Natural killer cell (primary cell): ENCODE measurements at regions not wholly inside any gene's neighbourhood (a gene's known extent, or its start where the extent isn't known, plus 50 kb on each side); places are given as distances from the start of the nearest gene placed in this dataset.

Experiments
- ATAC-seq, 3 donors: fragments of 150-1000 bp in 2 of 3; fragments of 200-7000 bp in 1 of 3; cut with Tn5 transposase; 1 replicate in 1 of 3; 2 replicates in 2 of 3; pipeline ENCODE4 v1.10.0; 2021; ENCODE audit warnings: mild to moderate bottlenecking in 2 of 3, moderate library complexity in 2 of 3
- DNase-seq, 2 donors: peaks; one replicate each; pipeline versions ENCODE4 v3.0.0 to v3.0.0-alpha.2; 2013 to 2021; ENCODE audit warnings: mixed read lengths in 1 of 2
- H3K27ac ChIP-seq: one replicate; pipeline ENCODE4 v1.5.1; 2013; ENCODE audit warnings: mild to moderate bottlenecking, low read length
- H3K27me3 ChIP-seq: one replicate; pipeline ENCODE4 v1.6.1; 2013; ENCODE audit warnings: low read length; ENCODE audit not compliant: control insufficient read depth, insufficient read depth
- H3K36me3 ChIP-seq: one replicate; pipeline ENCODE4 v1.6.1; 2013; ENCODE audit warnings: low read length; ENCODE audit not compliant: control insufficient read depth, insufficient read depth
- H3K4me1 ChIP-seq: one replicate; pipeline ENCODE4 v1.6.1; 2013; ENCODE audit warnings: low read length; ENCODE audit not compliant: control insufficient read depth, insufficient read depth
- H3K4me3 ChIP-seq: one replicate; pipeline ENCODE4 v1.5.1; 2013; ENCODE audit warnings: low read length
- H3K9me3 ChIP-seq: one replicate; pipeline ENCODE4 v1.6.1; 2013; ENCODE audit warnings: low read length; ENCODE audit not compliant: control insufficient read depth, insufficient read depth
- H3K27ac Mint-ChIP-seq, 2 donors: one replicate each; pipeline ENCODE4 v1.8.0; 2022; ENCODE audit warnings: mild to moderate bottlenecking in 2 of 2, mixed read lengths in 2 of 2, moderate library complexity in 1 of 2
- H3K27me3 Mint-ChIP-seq, 2 donors: one replicate each; pipeline ENCODE4 v1.8.0; 2022; ENCODE audit warnings: low read depth in 2 of 2, mixed read lengths in 2 of 2
- H3K36me3 Mint-ChIP-seq: one replicate; pipeline ENCODE4 v1.8.0; 2022; ENCODE audit warnings: mixed read lengths
- H3K4me1 Mint-ChIP-seq, 2 donors: one replicate each; pipeline ENCODE4 v1.8.0; 2022; ENCODE audit warnings: mixed read lengths in 2 of 2
- H3K4me3 Mint-ChIP-seq: one replicate; pipeline ENCODE4 v1.8.0; 2022; ENCODE audit warnings: mild to moderate bottlenecking, moderate library complexity, mixed read lengths
- H3K9me3 Mint-ChIP-seq, 2 donors: one replicate each; pipeline ENCODE4 v1.8.0; 2022; ENCODE audit warnings: mixed read lengths in 2 of 2
- CTCF ChIP-seq: fragments of 200-600 bp; IDR thresholded peaks from one replicate; pipeline ENCODE4 v1.8.0; 2022; ENCODE audit warnings: antibody characterized with exemption
- WGBS: methylation state at CpG from one replicate; pipeline ENCODE4 v1.1.7; 2013; ENCODE audit warnings: missing lambda C conversion rate; ENCODE audit not compliant: insufficient coverage; 5-methylcytosine and 5-hydroxymethylcytosine counted together
- intact Hi-C: fragments of 100-400 bp; cut with micrococcal nuclease; formaldehyde crosslinking; loops from one replicate; pipeline ENCODE4 v1.14.2; 2022

GRCh38 chr5:121758615-121759014 is 93.1 kb upstream of the FTMT start:
- Mint-ChIP-seq H3K4me1 (no peaks in the 10 kb centered on the region), H3K36me3 (no peaks in the 10 kb centered on the region), H3K4me3 (no peak overlapping the region), H3K9me3 (peaks cover 5 to 6% of the 10 kb centered on the region in 2 donors), H3K27ac (no peak overlapping the region), H3K27me3 (no peaks in the 10 kb centered on the region)
- H3K9me3 ChIP-seq: peaks cover 5% of the 10 kb centered on the region
- H3K4me1 ChIP-seq: no peaks in the 10 kb centered on the region
- intact Hi-C loops: no loop called here
- 70% methylated on average over 6 of the region's 6 CpGs for WGBS
- no peaks in the 10 kb centered on the region for H3K27me3 ChIP-seq
- ATAC-seq (no peak), DNase-seq (no peak)
- TF ChIP-seq CTCF: no peak
- no peak overlapping the region for H3K27ac ChIP-seq
- no peaks in the 10 kb centered on the region for H3K36me3 ChIP-seq
- H3K4me3 ChIP-seq: no peak overlapping the region

- no peak for TF ChIP-seq CTCF
- Mint-ChIP-seq H3K4me3 (no peak overlapping the region), H3K4me1 (no peaks in the 10 kb centered on the region), H3K9me3 (peaks cover 3 to 5% of the 10 kb centered on the region in 2 donors), H3K36me3 (no peaks in the 10 kb centered on the region), H3K27ac (no peak overlapping the region), H3K27me3 (no peaks in the 10 kb centered on the region)
- Histone ChIP-seq H3K36me3 (no peaks in the 10 kb centered on the region), H3K4me3 (no peak overlapping the region), H3K4me1 (no peaks in the 10 kb centered on the region), H3K27ac (no peak overlapping the region), H3K27me3 (no peaks in the 10 kb centered on the region), H3K9me3 (peaks cover 5% of the 10 kb centered on the region)
- DNase-seq (no peak), ATAC-seq (no peak)
- intact Hi-C loops: no loop called here
- no CpG with 5 or more reads among the region's 1 CpG for WGBS
These were observed 89.3 kb upstream of the FTMT start for GRCh38 chr5:121762426-121762825.

- Histone ChIP-seq H3K27ac (no peak overlapping the region), H3K27me3 (no peaks in the 10 kb centered on the region), H3K9me3 (peaks cover 2% of the 10 kb centered on the region), H3K4me1 (no peaks in the 10 kb centered on the region), H3K36me3 (no peaks in the 10 kb centered on the region), H3K4me3 (no peak overlapping the region)
- H3K27me3 Mint-ChIP-seq: no peaks in the 10 kb centered on the region
- H3K4me3 Mint-ChIP-seq: no peak overlapping the region
- intact Hi-C loops: no loop called here
- ATAC-seq (no peak), DNase-seq (no peak)
- H3K9me3 Mint-ChIP-seq: peaks cover 3 to 5% of the 10 kb centered on the region in 2 donors
- WGBS: 80% methylated on average over 2 of the region's 2 CpGs
- no peaks in the 10 kb centered on the region for H3K36me3 Mint-ChIP-seq
- H3K27ac Mint-ChIP-seq: no peak overlapping the region
- no peaks in the 10 kb centered on the region for H3K4me1 Mint-ChIP-seq
- no peak for TF ChIP-seq CTCF
These were observed 88.0 kb upstream of the FTMT start for GRCh38 chr5:121763665-121764064.

- ATAC-seq: no peak
- Mint-ChIP-seq H3K27me3 (no peaks in the 10 kb centered on the region), H3K4me3 (no peak overlapping the region), H3K9me3 (peaks cover 8 to 11% of the 10 kb centered on the region in 2 donors), H3K27ac (no peak overlapping the region), H3K4me1 (no peaks in the 10 kb centered on the region), H3K36me3 (no peaks in the 10 kb centered on the region)
- no peaks in the 10 kb centered on the region for H3K36me3 ChIP-seq
- H3K9me3 ChIP-seq: no peaks in the 10 kb centered on the region
- TF ChIP-seq CTCF: no peak
- no peak for DNase-seq
- H3K27me3 ChIP-seq: no peaks in the 10 kb centered on the region
- intact Hi-C loops: no loop called here
- no peak overlapping the region for H3K4me3 ChIP-seq
- no peaks in the 10 kb centered on the region for H3K4me1 ChIP-seq
- no CpG with 5 or more reads among the region's 1 CpG for WGBS
- H3K27ac ChIP-seq: no peak overlapping the region
These were observed 71.3 kb upstream of the FTMT start for GRCh38 chr5:121780406-121780805.
